ENCODE measurements at regions not wholly inside any gene's neighbourhood (a gene's known extent, or its start where the extent isn't known, plus 50 kb on each side); places are given as distances from the start of the nearest gene placed in this dataset.
"Not testable (repeated sequence)": the region's sequence is repeated elsewhere in the genome, so short reads cannot be mapped to it uniquely, and the experiment has no call there.

- H3K9ac ChIP-seq (ENCODE audit: low read depth, low read length) = no peak overlapping the region
- H3K36me3 ChIP-seq (ENCODE audit: insufficient read depth, low read length) = no peaks in the 10 kb centered on the region
- H3K9me3 ChIP-seq (ENCODE audit: control insufficient read depth, insufficient read depth, low read length) = no peaks in the 10 kb centered on the region
- H3K4me1 ChIP-seq (ENCODE audit: insufficient read depth, low read length) = peaks cover 4% of the 10 kb centered on the region; the same call in 1 of the 2 replicates
Measured at GRCh38 chr21:31424058-31424457, 80.0 kb upstream of the TIAM1 start.

DNA sequence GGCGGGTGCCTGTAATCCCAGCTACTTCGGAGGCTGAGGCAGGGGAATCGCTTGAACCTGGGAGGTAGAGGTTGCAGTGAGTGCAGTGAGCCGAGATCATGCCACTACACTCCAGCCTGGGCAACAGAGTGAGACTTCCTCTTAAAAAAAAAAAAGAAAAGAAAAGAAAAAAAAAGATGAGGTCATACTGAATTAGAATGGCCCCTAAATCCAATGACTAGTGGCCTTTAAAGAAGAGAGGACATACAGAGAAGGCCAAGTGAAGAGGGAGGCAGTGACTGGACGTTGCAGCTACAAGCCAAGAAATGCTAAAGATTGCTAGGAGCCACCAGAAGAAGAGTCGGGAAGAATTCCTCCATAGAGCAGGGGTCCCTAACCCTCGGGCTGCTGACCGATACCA lies 76.9 kb upstream of the TIAM1 start:
- Histone ChIP-seq H3K36me3 (ENCODE audit: insufficient read depth, low read length) (no peaks in the 10 kb centered on the region), H3K9me3 (ENCODE audit: control insufficient read depth, insufficient read depth, low read length) (no peaks in the 10 kb centered on the region), H3K9ac (ENCODE audit: low read depth, low read length) (no peak overlapping the region)

GRCh38 chr21:31420354-31420753 lies 76.3 kb upstream of the TIAM1 start:
- Histone ChIP-seq H3K36me3 (ENCODE audit: insufficient read depth, low read length) (no peaks in the 10 kb centered on the region), H3K4me1 (ENCODE audit: insufficient read depth, low read length) (peaks cover 11% of the 10 kb centered on the region), H3K9me3 (ENCODE audit: control insufficient read depth, insufficient read depth, low read length) (no peaks in the 10 kb centered on the region), H3K9ac (ENCODE audit: low read depth, low read length) (no peak overlapping the region)

More for the DNA sequence above, 76.9 kb upstream of the TIAM1 start:
- peaks cover 12% of the 10 kb centered on the region for H3K4me1 ChIP-seq (ENCODE audit: insufficient read depth, low read length)

DNA sequence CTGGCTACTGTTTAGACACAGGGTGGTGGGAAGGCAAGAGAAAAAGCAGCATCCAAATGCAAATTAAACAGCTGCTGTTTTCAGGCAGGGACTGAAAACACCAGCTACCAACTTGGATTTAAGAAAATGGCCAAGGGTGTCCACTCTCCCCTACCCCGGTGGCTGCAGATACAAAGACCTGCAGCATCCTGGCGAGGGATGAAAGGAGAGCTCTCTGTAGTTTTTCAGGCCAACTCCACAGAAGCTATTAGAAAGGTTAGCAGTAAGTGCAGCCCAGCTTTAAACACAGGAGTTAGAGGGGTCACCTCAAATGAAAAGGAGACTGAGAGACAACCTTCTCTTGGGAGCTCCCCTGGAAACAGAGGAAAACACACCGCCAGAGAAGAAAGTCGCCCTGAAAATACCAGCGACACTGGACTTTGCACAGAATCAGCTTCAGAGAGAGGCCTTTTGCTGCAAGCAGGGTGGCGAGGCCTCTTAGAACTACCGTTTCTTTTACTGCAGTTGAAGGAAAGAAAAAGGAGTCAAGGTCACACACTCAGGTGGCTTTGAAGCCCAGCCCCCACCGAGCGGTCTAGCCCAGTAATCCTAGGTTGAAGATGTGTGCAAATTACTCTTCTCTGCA lies 74.4 kb upstream of the TIAM1 start:
- peaks cover 8% of the 10 kb centered on the region for H3K4me1 ChIP-seq (ENCODE audit: insufficient read depth, low read length)
- H3K9me3 ChIP-seq (ENCODE audit: control insufficient read depth, insufficient read depth, low read length) = no peaks in the 10 kb centered on the region
- no peak overlapping the region for H3K9ac ChIP-seq (ENCODE audit: low read depth, low read length)
- no peaks in the 10 kb centered on the region for H3K36me3 ChIP-seq (ENCODE audit: insufficient read depth, low read length)

GRCh38 chr21:31417214-31417613 lies 73.2 kb upstream of the TIAM1 start:
- not testable (repeated sequence) for H3K36me3 ChIP-seq (ENCODE audit: insufficient read depth, low read length); H3K9ac ChIP-seq (ENCODE audit: low read depth, low read length); H3K4me1 ChIP-seq (ENCODE audit: insufficient read depth, low read length); H3K9me3 ChIP-seq (ENCODE audit: control insufficient read depth, insufficient read depth, low read length)

DNA sequence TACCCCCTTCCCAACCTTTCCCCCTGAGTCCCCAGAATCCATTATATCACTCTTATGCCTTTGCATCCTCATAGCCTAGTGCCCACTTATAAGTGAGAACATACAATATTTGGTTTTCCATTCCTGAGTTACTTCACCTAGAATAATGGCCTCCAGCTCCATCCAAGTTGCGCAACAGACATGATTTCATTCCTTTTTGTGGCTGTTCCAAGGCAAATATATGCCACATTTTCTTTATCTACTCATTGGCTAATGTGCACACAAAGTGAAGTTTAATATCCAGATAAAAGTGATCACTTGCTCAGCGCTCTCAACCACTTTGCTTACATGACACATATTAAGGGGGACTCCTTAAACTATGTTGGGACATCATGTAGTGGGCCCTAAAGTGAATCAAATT lies 72.4 kb upstream of the TIAM1 start:
- H3K4me1 ChIP-seq (ENCODE audit: insufficient read depth, low read length) = peaks cover 8% of the 10 kb centered on the region
- no peaks in the 10 kb centered on the region for H3K36me3 ChIP-seq (ENCODE audit: insufficient read depth, low read length)
- no peak overlapping the region for H3K9ac ChIP-seq (ENCODE audit: low read depth, low read length)
- no peaks in the 10 kb centered on the region for H3K9me3 ChIP-seq (ENCODE audit: control insufficient read depth, insufficient read depth, low read length)

DNA sequence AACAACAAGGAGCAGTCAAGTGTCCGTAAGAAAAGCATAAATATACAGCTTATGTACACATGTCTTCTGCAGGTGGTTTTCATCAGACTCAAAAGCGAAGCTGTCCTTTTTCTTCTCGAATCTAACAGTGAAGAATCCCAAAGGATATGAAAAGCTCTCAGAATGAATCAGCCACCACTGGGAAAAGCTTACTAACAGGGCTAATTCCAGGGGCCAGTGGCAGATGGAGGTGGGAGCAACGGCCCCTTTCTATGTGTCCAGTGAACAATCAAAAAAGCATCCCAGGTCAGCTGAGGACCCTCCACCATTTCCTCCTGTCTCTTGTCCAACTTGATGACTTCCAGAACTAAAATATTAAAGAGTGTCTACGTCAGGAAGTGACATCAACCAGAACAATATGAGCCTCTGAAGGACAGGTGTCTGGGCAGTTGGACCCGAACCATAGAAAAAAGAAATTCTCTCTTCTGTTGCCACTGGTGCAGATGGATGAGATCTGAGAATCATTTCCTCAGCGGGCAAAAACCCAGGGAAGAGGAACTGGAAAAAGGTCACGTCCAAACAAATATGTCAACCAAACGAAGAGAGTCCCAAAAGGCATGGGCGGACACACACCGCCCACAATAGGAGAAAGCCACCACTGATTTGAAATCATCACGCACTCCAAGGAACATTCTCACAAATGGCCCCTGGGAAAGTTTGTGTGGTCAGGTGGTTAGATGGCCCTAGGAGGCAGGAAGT lies 70.4 kb upstream of the TIAM1 start:
- no peaks in the 10 kb centered on the region for H3K9me3 ChIP-seq (ENCODE audit: control insufficient read depth, insufficient read depth, low read length)
- H3K4me1 ChIP-seq (ENCODE audit: insufficient read depth, low read length) = peaks cover 8% of the 10 kb centered on the region
- no peak overlapping the region for H3K9ac ChIP-seq (ENCODE audit: low read depth, low read length)
- H3K36me3 ChIP-seq (ENCODE audit: insufficient read depth, low read length) = no peaks in the 10 kb centered on the region

DNA sequence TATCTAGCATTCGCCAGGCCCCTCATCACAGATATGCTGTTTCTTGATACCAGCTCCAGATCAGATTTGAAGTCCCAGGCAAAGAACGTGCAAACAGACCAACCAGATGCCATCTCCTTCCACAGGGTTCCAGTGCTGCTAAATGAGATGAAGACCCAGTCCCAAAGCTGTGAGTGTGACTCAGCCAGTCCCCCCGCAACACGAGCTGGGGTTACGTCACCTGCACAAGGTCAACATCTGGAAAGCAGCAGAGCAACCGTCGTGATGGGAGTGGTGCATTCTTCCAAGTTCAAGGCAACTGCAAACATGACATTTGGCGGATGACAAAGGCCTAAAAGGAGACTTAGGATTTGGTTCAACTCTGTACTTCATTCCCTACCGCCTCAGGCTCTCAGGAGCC lies 69.6 kb upstream of the TIAM1 start:
- H3K36me3 ChIP-seq (ENCODE audit: insufficient read depth, low read length) = no peaks in the 10 kb centered on the region
- peaks cover 5% of the 10 kb centered on the region for H3K4me1 ChIP-seq (ENCODE audit: insufficient read depth, low read length)
- no peak overlapping the region for H3K9ac ChIP-seq (ENCODE audit: low read depth, low read length)
- H3K9me3 ChIP-seq (ENCODE audit: control insufficient read depth, insufficient read depth, low read length) = no peaks in the 10 kb centered on the region

DNA sequence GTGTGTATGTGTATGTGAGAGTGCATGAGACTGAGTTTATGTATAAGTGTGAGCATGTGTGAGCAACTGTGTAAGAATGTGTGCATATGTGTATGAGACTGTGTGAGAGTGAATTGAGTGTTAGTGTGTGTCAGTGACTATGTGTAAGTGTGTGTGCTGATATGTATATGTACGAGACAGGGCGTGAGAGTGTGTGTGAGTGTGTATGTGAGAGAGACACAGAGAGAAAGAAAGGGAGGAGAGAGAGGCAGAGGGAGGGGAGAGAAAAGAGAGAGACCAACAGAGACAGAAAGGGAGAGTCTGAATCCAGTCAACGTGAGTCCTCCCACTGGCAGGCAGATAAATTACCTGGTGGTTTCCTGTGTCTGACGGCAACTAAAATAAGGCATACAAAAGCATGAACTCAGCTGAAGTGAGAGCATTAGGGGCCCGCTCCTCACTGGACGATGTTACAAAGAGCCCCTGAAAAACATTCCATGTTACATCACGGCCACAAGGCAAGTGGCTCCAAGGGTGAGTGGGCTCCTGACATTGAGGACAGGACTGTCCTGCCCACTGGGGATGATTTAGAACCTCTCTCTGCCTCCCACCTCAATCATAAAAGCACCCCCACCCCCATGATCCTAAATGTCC lies 66.6 kb upstream of the TIAM1 start:
- no peaks in the 10 kb centered on the region for H3K9me3 ChIP-seq (ENCODE audit: control insufficient read depth, insufficient read depth, low read length)
- no peaks in the 10 kb centered on the region for H3K36me3 ChIP-seq (ENCODE audit: insufficient read depth, low read length)
- no peak overlapping the region for H3K9ac ChIP-seq (ENCODE audit: low read depth, low read length)
- no peaks in the 10 kb centered on the region for H3K4me1 ChIP-seq (ENCODE audit: insufficient read depth, low read length)

DNA sequence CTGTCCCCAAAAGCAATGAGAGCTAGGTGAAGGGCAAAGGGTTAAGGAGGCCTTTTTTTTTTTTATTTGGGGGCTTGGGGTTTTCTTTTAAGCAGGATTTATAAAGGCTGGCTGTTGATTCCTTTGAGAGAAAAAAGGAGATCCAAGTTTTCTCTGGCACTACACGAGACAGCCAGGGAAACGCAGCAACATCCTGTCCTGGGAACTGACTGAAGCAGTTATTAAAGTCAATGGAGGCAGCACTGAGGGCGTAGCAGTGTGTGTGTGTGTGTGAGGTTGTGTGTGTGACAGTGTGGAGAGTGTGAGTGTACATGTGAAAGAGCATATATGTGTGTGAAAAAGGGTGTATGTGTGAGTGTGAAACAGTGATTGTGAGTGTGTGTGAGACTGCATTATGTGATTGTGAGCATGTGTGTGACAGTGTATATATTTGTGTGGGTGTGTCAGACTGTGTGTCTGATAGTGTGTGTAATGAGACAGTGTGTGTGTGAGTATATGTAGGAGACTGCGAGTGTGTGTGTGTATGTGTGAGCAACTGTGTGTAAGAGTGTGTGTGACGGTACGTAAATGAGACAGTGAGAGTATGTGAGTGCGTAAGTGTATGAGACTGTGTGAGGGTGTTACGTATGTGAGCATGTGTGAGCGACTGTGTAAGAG lies 65.9 kb upstream of the TIAM1 start:
- Histone ChIP-seq H3K4me1 (ENCODE audit: insufficient read depth, low read length) (no peaks in the 10 kb centered on the region), H3K36me3 (ENCODE audit: insufficient read depth, low read length) (no peaks in the 10 kb centered on the region), H3K9me3 (ENCODE audit: control insufficient read depth, insufficient read depth, low read length) (no peaks in the 10 kb centered on the region), H3K9ac (ENCODE audit: low read depth, low read length) (no peak overlapping the region)

GRCh38 chr21:31408301-31409088 lies 64.4 kb upstream of the TIAM1 start:
- no peaks in the 10 kb centered on the region for H3K36me3 ChIP-seq (ENCODE audit: insufficient read depth, low read length)
- H3K9ac ChIP-seq (ENCODE audit: low read depth, low read length) = no peak overlapping the region
- no peaks in the 10 kb centered on the region for H3K4me1 ChIP-seq (ENCODE audit: insufficient read depth, low read length)
- no peaks in the 10 kb centered on the region for H3K9me3 ChIP-seq (ENCODE audit: control insufficient read depth, insufficient read depth, low read length)

- Histone ChIP-seq H3K9me3 (ENCODE audit: control insufficient read depth, insufficient read depth, low read length) (no peaks in the 10 kb centered on the region), H3K9ac (ENCODE audit: low read depth, low read length) (no peak overlapping the region), H3K4me1 (ENCODE audit: insufficient read depth, low read length) (no peaks in the 10 kb centered on the region), H3K36me3 (ENCODE audit: insufficient read depth, low read length) (no peaks in the 10 kb centered on the region)
Measured at GRCh38 chr21:31406510-31406909, 62.4 kb upstream of the TIAM1 start.

GRCh38 chr21:31405604-31406003 lies 61.5 kb upstream of the TIAM1 start:
- Histone ChIP-seq H3K36me3 (ENCODE audit: insufficient read depth, low read length) (no peaks in the 10 kb centered on the region), H3K4me1 (ENCODE audit: insufficient read depth, low read length) (0 out of 2 replicates have a peak, but pooled peaks cover 4% of the 10 kb centered on the region), H3K9ac (ENCODE audit: low read depth, low read length) (no peak overlapping the region), H3K9me3 (ENCODE audit: control insufficient read depth, insufficient read depth, low read length) (no peaks in the 10 kb centered on the region)
